Heart left ventricle (tissue), 13 donors: ENCODE measurements at regions not wholly inside any gene's neighbourhood (a gene's known extent, or its start where the extent isn't known, plus 50 kb on each side); places are given as distances from the start of the nearest gene placed in this dataset.

Experiments used
- CTCF ChIP-seq, 12 donors: fragments of 200-600 bp; sonication (generic) in 4 of 12; IDR thresholded peaks; one replicate each; pipeline versions ENCODE4 v1.5.0 to v1.8.0; 2018 to 2022; ENCODE audit warnings: antibody characterized with exemption in 12 of 12, mild to moderate bottlenecking in 5 of 12
- POLR2A ChIP-seq, 2 donors: fragments of 450-650 bp; IDR thresholded peaks; one replicate each; pipeline ENCODE4 v1.6.1; 2017; ENCODE audit warnings: antibody characterized with exemption in 2 of 2, mild to moderate bottlenecking in 2 of 2, moderate library complexity in 2 of 2
- donor health status: ischemic (EF 13 %, LVEDD 7.1; RV severe dilation, severe dysfunction).
- donor health status: DM: no; HTN: yes; CAD: no.
- donor health status: DM: no; HTN: no; CAD: no.
- donor health status: ischemic (EF 25% LVEDD 6.9; RV normal size, moderate dysfunction).
- donor health status: ischemic (EF 25% LVEDD 5.7; RV mildly dilated, moderate dysfunction).
- donor health status: ischemic (EF 35%, LVEDD 5.7; RV mildly dilated, moderate dysfunction).
- donor health status: nonischemic (EF 11% LVEDD 7.7; RV severe dilation, severe dysfunction).
- donor health status: DM: yes; HTN: yes; CAD: no.
- donor health status: PGD.
- donor health status: ischemic (EF 29% LVEDD 5.4; RV normal size, mild dysfunction).
- donor health status: nonischemic (EF 23%, LVEDD 6.1; RV moderate dilation, normal function).

- no peak for TF ChIP-seq CTCF (IDR thresholded peaks at IDR 0.05)
- no peak for TF ChIP-seq POLR2A (IDR thresholded peaks at IDR 0.05)
These were observed 129.4 kb upstream of the CXCR4 start for GRCh38 chr2:136247204-136247950.
